ENCODE measurements at regions not wholly inside any gene's neighbourhood (a gene's known extent, or its start where the extent isn't known, plus 50 kb on each side); places are given as distances from the start of the nearest gene placed in this dataset.
"Not testable (repeated sequence)": the region's sequence is repeated elsewhere in the genome, so short reads cannot be mapped to it uniquely, and the experiment has no call there.

GRCh38 chr2:180819106-180819505, 161.3 kb upstream of the UBE2E3 start:
- H3K4me3 ChIP-seq (ENCODE audit: low read depth, low read length) = no peak overlapping the region
- TF ChIP-seq CTCF (IDR thresholded peaks at IDR 0.05; ENCODE audit: control insufficient read depth, extremely low read depth, insufficient read depth) = no peak
- no peak for DNase-seq (ENCODE audit: low read depth)

DNA sequence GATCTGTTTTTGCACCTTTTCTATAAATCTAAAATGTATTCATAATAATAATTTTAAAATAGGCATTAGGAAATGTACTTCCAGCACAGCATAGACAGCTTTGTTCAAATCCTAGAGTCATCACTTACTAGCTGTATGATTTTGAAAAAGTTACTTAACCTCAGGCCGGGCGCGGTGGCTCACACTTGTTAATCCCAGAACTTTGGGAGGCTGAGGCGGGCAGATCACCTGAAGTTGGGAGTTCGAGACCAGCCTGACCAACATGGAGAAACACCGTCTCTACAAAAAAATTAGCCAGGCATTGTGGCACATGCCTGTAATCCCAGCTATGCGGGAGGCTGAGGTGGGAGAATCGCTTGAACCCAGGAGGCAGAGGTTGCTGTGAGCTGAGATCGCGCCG, 161.7 kb upstream of the UBE2E3 start:
- not testable (repeated sequence) for DNase-seq (ENCODE audit: low read depth); H3K4me3 ChIP-seq (ENCODE audit: low read depth, low read length)

DNA sequence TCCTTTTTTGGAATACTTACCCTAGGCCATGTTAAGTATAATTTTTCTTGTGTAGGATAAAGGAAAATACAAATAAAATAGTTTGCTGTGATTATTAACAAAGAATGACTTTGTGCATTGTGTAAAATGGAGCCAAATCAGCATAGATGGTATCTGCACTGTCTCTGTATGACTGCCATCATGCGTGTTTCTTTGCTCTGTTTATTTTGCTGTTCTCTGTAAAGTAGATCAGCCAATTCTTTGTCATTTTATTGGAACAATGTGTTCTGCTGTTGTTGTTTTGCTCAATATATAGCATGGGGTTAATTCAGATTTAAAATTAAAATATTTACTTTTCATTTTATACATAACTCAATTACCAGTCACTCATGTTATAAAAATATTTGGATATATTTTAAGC, 181.3 kb upstream of the UBE2E3 start:
- TF ChIP-seq CTCF (IDR thresholded peaks at IDR 0.05; ENCODE audit: control insufficient read depth, extremely low read depth, insufficient read depth) = no peak
- DNase-seq (ENCODE audit: low read depth) = peak; percentile 93

DNA sequence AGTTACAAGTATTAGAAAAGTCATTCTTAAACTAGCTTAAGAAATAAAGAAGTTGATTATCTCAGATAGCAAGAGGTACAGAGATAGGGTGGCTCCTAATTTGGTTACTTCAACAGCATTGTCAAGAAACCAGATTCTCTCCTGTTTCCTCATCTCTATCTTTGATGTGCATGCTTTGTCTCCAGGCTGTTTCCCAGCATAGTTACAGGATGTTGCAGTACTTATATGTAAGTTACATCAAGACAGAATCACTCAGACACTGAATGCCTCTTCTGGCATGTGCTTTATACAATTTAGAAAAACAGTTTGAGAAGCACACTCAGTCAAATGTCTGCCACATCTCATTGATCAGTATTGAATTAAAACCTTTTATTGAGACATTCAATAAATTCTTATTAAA, 189.5 kb upstream of the UBE2E3 start:
- H3K4me3 ChIP-seq (ENCODE audit: low read depth, low read length) = no peak overlapping the region
- TF ChIP-seq CTCF (IDR thresholded peaks at IDR 0.05; ENCODE audit: control insufficient read depth, extremely low read depth, insufficient read depth) = no peak
- no peak for DNase-seq (ENCODE audit: low read depth)

More for the DNA sequence above, 181.3 kb upstream of the UBE2E3 start:
- H3K4me3 ChIP-seq (ENCODE audit: low read depth, low read length) = no peak overlapping the region

DNA sequence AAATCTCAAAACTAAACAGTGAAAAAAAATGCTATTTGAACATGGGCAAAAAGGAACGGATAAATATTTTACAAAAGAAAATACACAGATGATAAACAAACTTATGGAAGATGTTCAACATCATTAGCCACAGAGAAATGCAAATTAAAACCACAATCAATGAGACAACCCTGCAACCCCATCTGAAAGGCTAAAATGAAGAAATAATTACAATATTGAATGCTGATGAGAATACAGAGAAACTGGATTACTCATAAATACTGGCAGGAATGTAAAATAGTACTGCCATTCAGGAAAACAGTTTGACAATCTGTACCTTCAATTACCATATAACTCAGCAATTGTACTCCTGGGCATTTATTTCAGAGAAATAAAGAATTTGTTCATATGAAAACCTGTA, 193.1 kb upstream of the UBE2E3 start:
- TF ChIP-seq CTCF (IDR thresholded peaks at IDR 0.05; ENCODE audit: control insufficient read depth, extremely low read depth, insufficient read depth) = no peak
- H3K4me3 ChIP-seq (ENCODE audit: low read depth, low read length) = no peak overlapping the region
- DNase-seq (ENCODE audit: low read depth) = no peak

DNA sequence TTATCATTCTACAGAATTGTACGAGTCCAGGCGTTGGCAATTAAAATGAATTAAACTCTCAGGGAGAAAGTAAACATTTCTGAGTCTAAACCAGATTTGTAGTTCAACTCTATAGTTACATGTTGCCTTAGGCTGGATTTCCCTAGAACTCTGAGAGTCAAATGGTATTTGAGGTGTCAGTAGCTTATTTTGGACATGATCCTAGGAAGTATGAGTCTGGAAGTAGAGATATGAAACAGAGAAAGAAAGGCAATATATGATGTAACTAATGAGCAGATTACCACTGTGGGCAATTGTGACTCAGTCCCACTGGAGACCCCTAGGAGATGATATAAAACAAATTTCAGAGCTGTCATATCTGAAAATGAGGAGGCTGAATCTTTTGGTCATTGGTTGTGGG, 199.1 kb upstream of the UBE2E3 start:
- TF ChIP-seq CTCF (IDR thresholded peaks at IDR 0.05; ENCODE audit: control insufficient read depth, extremely low read depth, insufficient read depth) = no peak
- DNase-seq (ENCODE audit: low read depth) = no peak
- no peak overlapping the region for H3K4me3 ChIP-seq (ENCODE audit: low read depth, low read length)

DNA sequence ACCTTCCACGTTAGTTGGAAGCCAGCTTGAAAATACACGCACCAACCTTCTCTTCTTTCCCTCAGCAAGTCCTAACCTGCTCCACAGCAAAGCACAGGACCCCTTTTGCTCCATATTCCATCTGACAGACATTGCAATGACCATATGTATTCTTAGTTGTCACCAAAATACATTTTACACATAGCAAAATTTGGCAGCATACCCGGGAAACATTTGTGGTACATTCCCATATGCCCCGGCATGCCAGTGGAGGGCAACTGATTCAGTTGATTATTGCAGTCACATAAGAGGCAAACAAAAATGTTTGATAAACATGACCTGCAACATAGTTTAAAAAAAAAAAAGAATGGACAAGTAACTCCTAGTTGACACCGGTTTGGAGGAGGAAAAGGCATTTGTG, 202.1 kb upstream of the UBE2E3 start:
- DNase-seq (ENCODE audit: low read depth) = no peak
- no peak for TF ChIP-seq CTCF (IDR thresholded peaks at IDR 0.05; ENCODE audit: control insufficient read depth, extremely low read depth, insufficient read depth)
- H3K4me3 ChIP-seq (ENCODE audit: low read depth, low read length) = no peak overlapping the region

DNA sequence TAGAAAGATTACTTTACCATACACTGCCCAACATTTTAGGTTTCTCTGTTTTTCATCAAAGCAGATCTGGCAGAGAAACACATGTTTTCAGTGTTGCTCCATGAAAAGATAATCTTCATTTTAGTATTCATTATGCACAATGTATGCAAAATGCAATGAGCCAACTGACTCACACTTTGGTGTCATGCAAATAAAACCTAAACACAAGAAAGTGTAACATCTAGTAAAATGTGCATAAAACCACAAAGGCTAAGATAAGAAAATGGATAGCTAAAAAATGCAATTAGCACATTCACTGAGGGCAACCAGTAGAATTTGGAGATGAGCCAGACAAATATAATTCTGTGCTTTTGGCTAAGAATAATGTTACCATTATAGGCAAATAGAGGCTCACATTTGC, 203.5 kb upstream of the UBE2E3 start:
- TF ChIP-seq CTCF (IDR thresholded peaks at IDR 0.05; ENCODE audit: control insufficient read depth, extremely low read depth, insufficient read depth) = no peak
- H3K4me3 ChIP-seq (ENCODE audit: low read depth, low read length) = no peak overlapping the region
- no peak for DNase-seq (ENCODE audit: low read depth)
